Mammary epithelial cell (primary cell): ENCODE measurements at regions not wholly inside any gene's neighbourhood (a gene's known extent, or its start where the extent isn't known, plus 50 kb on each side); places are given as distances from the start of the nearest gene placed in this dataset.

Experiments used
- EZH2 ChIP-seq: IDR thresholded peaks from 2 replicates; pipeline ENCODE4 v1.6.1; 2012; ENCODE audit warnings: low read length, inconsistent platforms, borderline replicate concordance
- TF ChIP-seq, protein P1 (sequence below), 2 donors: IDR thresholded peaks in 1 of 2; conservative IDR thresholded peaks in 1 of 2; 2 replicates each; pipeline ENCODE4 v1.5.1; 2011 to 2012; ENCODE audit warnings: inconsistent platforms in 2 of 2, low read length in 2 of 2, mild to moderate bottlenecking in 2 of 2, control low read depth in 1 of 2, low read depth in 1 of 2; ENCODE audit not compliant: insufficient read depth in 1 of 2; ENCODE audit errors: extremely low read depth in 1 of 2

DNA sequence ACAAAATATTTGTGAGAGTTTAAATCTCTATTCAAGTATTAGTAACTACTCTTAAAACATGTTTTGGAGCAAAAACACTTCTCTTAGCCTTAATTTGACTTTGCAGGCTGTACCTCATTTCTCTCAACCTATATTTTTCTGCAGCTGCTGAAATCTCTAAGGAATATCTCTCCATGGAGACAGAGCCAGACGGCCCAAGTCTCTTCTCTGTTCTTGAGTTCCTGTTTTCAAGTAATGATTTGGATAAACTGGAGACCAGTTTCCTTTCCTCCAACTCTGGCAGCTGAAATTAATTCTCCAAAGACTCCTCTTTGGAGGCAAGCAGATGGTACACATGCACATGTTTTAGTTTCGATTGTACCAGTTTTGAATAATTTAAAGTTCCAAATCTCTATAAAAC lies 659.7 kb upstream of the NEGR1 start:
- TF ChIP-seq, protein P1, sequence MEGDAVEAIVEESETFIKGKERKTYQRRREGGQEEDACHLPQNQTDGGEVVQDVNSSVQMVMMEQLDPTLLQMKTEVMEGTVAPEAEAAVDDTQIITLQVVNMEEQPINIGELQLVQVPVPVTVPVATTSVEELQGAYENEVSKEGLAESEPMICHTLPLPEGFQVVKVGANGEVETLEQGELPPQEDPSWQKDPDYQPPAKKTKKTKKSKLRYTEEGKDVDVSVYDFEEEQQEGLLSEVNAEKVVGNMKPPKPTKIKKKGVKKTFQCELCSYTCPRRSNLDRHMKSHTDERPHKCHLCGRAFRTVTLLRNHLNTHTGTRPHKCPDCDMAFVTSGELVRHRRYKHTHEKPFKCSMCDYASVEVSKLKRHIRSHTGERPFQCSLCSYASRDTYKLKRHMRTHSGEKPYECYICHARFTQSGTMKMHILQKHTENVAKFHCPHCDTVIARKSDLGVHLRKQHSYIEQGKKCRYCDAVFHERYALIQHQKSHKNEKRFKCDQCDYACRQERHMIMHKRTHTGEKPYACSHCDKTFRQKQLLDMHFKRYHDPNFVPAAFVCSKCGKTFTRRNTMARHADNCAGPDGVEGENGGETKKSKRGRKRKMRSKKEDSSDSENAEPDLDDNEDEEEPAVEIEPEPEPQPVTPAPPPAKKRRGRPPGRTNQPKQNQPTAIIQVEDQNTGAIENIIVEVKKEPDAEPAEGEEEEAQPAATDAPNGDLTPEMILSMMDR (conservative IDR thresholded peaks at IDR 0.05 in 1 of 2, IDR thresholded peaks at IDR 0.05 in 1 of 2; ENCODE audit: extremely low read depth in 1 of 2, insufficient read depth in 1 of 2, low read depth in 1 of 2, low read length in 2 of 2): no peak
- TF ChIP-seq EZH2: no peak
